Fibroblast of mammary gland (primary cell): ENCODE measurements at regions not wholly inside any gene's neighbourhood (a gene's known extent, or its start where the extent isn't known, plus 50 kb on each side); places are given as distances from the start of the nearest gene placed in this dataset.

Source experiments
- DNase-seq: peaks from one replicate; pipeline ENCODE4 v3.0.0-alpha.2; 2010; ENCODE audit warnings: low read depth
- H3K4me3 ChIP-seq: 2 replicates; pipeline ENCODE4 v1.5.1; 2011; ENCODE audit warnings: low read depth, mild to moderate bottlenecking, low read length, moderate library complexity; ENCODE audit not compliant: control insufficient read depth
- TF ChIP-seq, protein P1 (sequence below): conservative IDR thresholded peaks from 2 replicates; pipeline ENCODE4 v1.5.1; 2011; ENCODE audit warnings: low read depth, low read length, inconsistent platforms; ENCODE audit not compliant: control insufficient read depth, insufficient read depth

DNA sequence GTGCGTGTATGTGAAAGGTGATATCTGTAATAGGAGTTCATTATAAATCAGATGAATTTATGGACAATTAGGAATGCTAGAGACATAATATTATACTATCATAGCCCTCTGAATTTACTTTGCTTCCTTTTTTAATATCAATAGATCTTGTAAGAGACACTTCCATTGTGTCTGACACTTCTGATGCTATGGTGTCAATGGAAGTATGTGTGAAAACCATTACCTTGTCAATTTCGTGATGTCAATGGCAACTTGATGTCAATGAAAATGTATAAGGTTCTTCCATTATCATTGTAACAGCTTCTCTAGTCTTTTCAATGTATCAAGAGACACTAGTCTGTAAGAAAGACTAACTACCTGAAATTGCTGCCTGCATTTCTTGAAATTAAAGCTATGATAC lies 296.8 kb upstream of the DPYD start:
- TF ChIP-seq, protein P1, sequence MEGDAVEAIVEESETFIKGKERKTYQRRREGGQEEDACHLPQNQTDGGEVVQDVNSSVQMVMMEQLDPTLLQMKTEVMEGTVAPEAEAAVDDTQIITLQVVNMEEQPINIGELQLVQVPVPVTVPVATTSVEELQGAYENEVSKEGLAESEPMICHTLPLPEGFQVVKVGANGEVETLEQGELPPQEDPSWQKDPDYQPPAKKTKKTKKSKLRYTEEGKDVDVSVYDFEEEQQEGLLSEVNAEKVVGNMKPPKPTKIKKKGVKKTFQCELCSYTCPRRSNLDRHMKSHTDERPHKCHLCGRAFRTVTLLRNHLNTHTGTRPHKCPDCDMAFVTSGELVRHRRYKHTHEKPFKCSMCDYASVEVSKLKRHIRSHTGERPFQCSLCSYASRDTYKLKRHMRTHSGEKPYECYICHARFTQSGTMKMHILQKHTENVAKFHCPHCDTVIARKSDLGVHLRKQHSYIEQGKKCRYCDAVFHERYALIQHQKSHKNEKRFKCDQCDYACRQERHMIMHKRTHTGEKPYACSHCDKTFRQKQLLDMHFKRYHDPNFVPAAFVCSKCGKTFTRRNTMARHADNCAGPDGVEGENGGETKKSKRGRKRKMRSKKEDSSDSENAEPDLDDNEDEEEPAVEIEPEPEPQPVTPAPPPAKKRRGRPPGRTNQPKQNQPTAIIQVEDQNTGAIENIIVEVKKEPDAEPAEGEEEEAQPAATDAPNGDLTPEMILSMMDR, result no peak
- DNase-seq, result no peak
- H3K4me3 ChIP-seq, result no peak overlapping the region

DNA sequence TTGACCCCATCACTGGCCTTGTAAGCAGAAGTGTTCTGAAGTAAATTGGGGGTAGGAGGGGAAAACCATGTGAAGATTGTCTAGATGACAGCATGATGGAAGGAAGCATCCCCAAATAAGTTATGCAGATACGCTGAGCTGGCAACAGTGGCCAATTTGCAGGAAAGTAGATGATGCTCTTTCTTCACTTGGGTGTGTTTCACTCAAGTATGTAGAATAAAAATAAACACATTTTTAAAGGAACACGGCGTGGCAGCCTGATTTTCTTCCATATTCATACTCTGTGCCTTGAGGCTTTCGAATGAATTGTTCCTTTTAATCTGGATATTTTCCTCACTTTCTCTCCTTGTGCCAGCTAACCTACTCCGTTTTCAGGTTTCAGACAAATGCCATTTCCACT lies 295.5 kb upstream of the DPYD start:
- H3K4me3 ChIP-seq, result no peak overlapping the region
- TF ChIP-seq, protein P1, result no peak
- no peak for DNase-seq

DNA sequence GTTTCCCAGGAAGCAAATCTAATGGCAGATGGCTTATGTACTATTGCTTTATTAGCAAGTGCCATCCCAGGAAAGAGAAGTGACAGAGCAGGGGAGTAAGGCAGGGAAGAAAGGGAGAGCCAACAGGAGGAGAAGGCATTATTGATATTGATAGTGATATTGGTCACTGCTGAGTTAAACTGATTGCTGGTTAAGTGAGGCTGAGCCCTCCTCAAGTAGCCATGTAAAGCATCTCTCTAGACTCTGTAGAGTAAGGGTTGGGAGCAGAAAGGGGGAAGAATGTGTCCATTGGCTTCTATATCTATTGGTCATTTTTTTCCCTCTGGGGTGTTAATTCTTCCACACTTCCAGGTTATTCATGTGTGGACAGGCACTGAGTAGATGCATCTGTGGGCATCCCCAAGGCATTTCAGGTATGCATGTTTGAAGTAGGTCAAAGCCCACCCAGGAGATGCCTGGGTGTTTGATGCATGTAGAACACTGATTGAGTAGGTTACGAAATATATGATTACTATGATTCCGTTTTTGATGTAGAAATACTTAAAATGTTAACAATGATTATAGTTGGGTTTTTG lies 290.5 kb upstream of the DPYD start:
- no peak for DNase-seq
- no peak overlapping the region for H3K4me3 ChIP-seq
- TF ChIP-seq, protein P1, result no peak

DNA sequence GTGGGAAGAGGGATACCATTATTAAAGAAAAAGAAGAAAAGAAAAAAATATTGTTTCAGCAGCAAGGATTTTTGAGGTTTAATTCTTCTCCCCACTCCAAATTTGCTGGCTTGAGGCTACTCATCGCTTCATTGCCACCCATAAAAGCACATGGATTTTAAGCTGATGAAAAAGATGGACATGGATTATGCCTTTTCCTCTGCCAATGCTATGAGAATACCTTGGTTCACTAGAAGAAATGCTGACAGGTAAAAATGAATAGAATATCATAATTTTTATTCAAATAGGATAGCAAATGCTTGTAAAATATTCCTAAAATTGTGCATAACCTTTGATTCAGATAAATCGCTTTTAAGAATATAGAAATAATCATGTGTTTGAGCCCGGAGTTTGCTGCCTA lies 289.7 kb upstream of the DPYD start:
- H3K4me3 ChIP-seq, result no peak overlapping the region
- DNase-seq, result no peak
- TF ChIP-seq, protein P1, result no peak

DNA sequence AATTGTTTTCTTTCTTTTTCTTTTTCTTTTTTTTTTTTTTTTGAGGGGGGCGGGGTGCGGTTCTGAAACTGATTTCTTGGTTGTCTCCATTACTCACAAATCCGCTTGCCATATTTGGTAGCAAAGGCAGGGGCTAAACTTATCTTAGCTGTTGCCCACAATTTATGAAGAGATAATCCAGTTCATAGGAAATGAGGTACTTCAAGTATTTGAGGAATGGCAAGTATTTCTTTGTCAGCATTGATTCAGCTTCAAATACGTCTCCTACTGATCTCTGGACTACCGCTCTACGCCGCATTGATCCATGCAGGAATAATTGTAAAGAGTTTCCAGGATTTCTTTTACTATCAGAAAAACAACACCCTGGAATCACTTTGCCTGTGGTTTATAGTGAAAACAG lies 289.2 kb upstream of the DPYD start:
- peak; percentile 58 for DNase-seq

DNA sequence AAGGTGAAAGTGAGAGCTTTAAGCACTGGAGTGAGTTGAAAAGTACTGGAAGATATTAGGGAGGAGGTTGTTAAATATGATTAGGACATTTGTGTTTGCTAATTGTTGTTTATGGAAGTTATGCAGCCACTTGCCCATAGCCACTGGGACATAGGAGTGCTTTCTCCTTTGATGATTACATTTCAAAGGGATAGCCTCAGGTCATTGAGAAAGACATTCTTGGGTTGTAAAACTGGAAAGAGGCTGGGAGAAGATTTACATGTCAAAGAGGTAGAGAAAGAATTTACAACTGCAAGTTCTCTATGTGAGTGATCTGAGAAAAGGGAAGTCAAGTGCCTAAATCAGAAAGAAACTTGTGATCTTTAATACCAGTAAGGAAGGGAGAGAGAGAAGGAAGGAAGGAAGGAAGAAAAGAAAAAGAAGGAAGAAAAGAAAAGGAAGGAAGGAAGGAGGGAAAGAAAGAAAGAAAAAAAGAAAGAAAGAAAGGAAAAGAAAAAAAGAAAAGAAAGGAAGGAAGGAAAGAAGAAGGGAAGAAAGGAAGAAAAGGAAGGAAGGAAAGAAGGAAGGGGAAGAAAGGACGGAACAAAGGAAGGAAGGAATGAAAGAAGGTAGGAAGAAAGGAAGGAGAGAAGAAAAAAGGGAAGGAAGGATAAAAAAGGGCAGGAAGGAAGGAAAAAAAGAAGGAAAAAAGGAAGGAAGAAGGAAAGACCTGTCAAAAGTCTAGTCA lies 284.6 kb upstream of the DPYD start:
- TF ChIP-seq, protein P1, result no peak
- no peak for DNase-seq
- H3K4me3 ChIP-seq, result no peak overlapping the region

More for the DNA sequence above, 289.2 kb upstream of the DPYD start:
- H3K4me3 ChIP-seq, result peak overlapping the region; percentile 9
- TF ChIP-seq, protein P1, result no peak
